Fibroblast of lung (primary cell): ENCODE measurements at regions not wholly inside any gene's neighbourhood (a gene's known extent, or its start where the extent isn't known, plus 50 kb on each side); places are given as distances from the start of the nearest gene placed in this dataset.

ENCODE experiments used
- CTCF ChIP-seq, 2 donors: IDR thresholded peaks in 1 of 2; conservative IDR thresholded peaks in 1 of 2; 1 replicate in 1 of 2; 2 replicates in 1 of 2; pipeline ENCODE4 v1.5.1; 2011 to 2012; ENCODE audit warnings: low read length in 2 of 2, control low read depth in 1 of 2, inconsistent platforms in 1 of 2, low read depth in 1 of 2, mild to moderate bottlenecking in 1 of 2
- EZH2 ChIP-seq: IDR thresholded peaks from 2 replicates; pipeline ENCODE4 v1.5.1; 2012; ENCODE audit warnings: low read length, control low read depth, mild to moderate bottlenecking; ENCODE audit errors: missing control alignments

GRCh38 chr6:105797983-105798453, 288.1 kb upstream of the PRDM1 start:
- no peak for TF ChIP-seq CTCF (conservative IDR thresholded peaks at IDR 0.05 in 1 of 2, IDR thresholded peaks at IDR 0.05 in 1 of 2; ENCODE audit: low read depth in 1 of 2, low read length in 2 of 2)
- TF ChIP-seq EZH2, result no peak
